Activated CD4-positive, CD25-positive, alpha-beta regulatory T cell (primary cell): ENCODE measurements at regions not wholly inside any gene's neighbourhood (a gene's known extent, or its start where the extent isn't known, plus 50 kb on each side); places are given as distances from the start of the nearest gene placed in this dataset.
A peak's percentile ranks its signal among the peaks of the same experiment; 100 is the strongest.
"Not testable (repeated sequence)": the region's sequence is repeated elsewhere in the genome, so short reads cannot be mapped to it uniquely, and the experiment has no call there.

Experiments used
- DNase-seq, 4 experiments: peaks; one replicate each; lab custom pipeline; 2025; lab: John Stamatoyannopoulos, UW

GRCh38 chr7:80018941-80019808 lies 115.5 kb upstream of the GNAI1 start:
- peak in 1 of 4 experiments; percentile 2 for DNase-seq

GRCh38 chr7:80017101-80017698 lies 117.4 kb upstream of the GNAI1 start:
- DNase-seq = no peak

DNA sequence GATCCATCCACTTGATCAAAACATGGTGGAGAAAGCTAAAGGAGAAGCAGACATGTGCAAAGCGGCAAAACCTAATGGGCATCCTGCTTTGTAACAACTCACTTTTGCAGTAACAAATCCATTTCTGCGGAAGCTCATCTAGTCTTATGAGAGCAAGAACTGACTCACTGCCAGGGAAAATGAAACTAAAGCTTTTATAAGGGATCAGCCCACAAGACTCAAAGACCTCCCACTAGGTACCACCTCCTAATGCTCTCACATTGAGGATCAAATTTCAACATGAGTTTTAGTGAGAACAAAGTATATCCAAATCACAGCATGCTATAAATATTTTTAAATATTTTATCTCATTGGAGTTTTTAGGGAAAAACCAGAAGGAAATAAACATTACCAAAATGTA lies 120.1 kb upstream of the GNAI1 start:
- DNase-seq = no peak

DNA sequence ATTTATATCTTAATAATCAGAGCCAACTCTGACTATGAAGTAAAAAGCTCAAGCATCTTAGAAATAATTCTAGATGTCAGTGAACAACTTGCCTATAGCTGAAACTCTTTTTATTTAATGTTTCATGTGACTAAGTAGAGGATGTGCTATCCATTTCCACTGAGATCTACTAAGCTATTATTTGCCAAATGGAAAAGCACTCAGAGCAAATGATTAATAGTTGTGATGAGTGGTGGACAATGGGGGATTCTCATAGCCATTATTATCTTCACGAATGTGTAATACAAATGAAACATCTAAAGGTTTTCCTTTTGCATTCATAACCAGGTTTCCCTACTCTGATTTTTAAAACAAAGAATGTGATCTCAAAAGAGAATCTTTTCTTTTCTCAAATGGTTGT lies 126.6 kb upstream of the GNAI1 start:
- no peak for DNase-seq

GRCh38 chr7:80002865-80003264 lies 131.8 kb upstream of the GNAI1 start:
- DNase-seq = no peak

GRCh38 chr7:79998363-79998762 lies 136.3 kb upstream of the GNAI1 start:
- no peak for DNase-seq

DNA sequence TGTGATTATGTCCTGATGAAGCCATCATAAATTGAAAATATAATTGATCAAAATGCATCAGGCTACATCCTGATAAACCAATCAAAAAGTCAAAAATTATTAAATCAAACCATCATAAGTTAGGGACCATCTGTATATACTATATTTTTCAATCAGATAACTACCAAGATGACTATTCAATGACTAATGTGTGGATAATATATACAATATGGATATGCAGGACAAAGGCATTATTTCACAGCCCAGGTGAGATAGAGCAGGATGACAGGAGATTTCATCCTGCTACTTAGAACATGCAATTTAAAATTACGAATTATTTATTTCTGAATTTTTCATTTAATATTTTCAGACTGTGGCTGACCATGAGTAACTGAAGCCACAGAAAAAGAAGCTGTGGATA lies 137.3 kb upstream of the GNAI1 start:
- no peak for DNase-seq

- not testable (repeated sequence) for DNase-seq
Measured at GRCh38 chr7:79995741-79996140, 138.9 kb upstream of the GNAI1 start.

GRCh38 chr7:79988653-79989052 lies 146.0 kb upstream of the GNAI1 start:
- no peak for DNase-seq

- DNase-seq = no peak
Measured at GRCh38 chr7:79984210-79984609, 150.4 kb upstream of the GNAI1 start.

DNA sequence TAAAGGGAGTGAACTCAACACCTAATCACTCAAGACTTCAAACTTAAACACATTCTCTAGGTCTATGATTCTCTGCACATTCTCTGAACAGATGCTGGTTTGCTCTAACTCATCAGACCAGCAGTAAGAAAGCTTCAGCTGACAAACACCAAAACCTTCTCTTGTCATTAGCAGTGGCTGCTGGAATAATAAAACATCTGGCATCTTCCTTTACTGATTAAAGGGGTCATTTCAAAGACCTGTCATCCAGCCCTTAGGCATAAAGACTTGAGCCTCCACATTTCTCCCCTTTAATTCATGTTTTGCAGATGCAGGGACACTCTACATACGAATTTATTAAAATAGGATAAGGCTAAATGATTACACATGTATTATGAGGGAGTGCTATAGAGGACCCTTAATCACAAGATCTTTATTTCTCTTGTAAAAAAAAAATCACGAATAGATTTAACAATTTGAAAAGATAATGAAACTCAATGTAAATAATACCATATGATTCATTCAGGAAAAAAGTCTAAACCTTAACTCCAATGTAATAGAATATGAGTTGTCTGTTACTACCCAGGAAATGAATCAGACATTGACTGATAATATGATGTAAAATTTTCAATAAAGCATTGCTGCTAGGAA lies 152.4 kb upstream of the GNAI1 start:
- DNase-seq = no peak

- DNase-seq = no peak
Measured at GRCh38 chr7:79980376-79980775, 154.3 kb upstream of the GNAI1 start.

DNA sequence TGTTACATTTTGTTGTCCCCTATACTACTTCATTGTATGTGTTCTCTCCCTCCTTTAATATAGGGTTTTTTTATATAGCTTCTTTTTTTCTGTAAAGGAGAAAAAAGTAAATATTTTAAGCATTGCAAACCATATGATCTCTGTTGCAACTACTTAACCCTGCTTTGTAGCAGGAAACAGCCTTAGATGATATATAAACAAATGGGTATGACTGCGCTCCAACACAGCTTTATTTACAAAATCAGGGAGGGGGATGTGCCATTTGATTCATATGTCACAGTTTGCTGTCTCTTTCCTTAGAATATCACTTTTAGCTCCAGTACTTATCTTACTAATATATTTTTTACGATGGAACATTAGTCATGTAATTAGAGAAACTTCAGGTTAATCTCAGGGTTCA lies 155.2 kb upstream of the GNAI1 start:
- no peak for DNase-seq

- DNase-seq = no peak
Measured at GRCh38 chr7:79977481-79977880, 157.2 kb upstream of the GNAI1 start.

GRCh38 chr7:79976711-79977020 lies 158.0 kb upstream of the GNAI1 start:
- not testable (repeated sequence) for DNase-seq

- DNase-seq = not testable (repeated sequence)
Measured at GRCh38 chr7:79975986-79976710, 158.5 kb upstream of the GNAI1 start.

GRCh38 chr7:79973455-79973854 lies 161.2 kb upstream of the GNAI1 start:
- no peak for DNase-seq

- no peak for DNase-seq
Measured at GRCh38 chr7:79971058-79971457, 163.6 kb upstream of the GNAI1 start.

GRCh38 chr7:79968894-79969293 lies 165.7 kb upstream of the GNAI1 start:
- DNase-seq = no peak

DNA sequence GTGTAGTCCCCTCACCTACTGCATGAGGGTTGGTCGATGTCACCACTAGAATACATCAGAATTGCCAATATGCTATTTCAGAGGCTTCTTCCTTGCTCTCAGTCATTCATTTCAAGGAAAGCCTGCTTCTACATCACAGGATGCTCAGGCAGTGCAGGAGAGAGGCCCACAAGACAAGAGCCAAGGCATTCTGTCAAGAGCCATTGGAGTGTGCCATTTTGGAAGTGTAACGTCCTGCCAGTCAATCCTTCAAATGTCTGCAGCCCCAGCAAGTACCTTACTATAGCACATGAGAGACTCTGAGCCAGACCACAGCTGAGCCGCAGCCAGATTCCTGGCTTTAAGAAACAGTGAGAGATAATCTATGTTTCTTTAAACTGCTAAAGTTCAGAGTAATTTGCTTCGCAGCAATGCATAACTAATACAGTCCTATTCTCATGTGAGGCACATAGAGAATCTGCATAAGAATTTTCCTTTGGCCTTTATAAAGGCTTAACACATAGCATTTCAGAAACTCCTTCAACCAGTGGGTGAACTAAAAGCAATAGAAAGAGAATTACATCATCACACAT lies 166.5 kb upstream of the GNAI1 start:
- DNase-seq = no peak

GRCh38 chr7:79965946-79966345 lies 168.7 kb upstream of the GNAI1 start:
- DNase-seq = no peak

- DNase-seq = no peak
Measured at GRCh38 chr7:79964463-79964862, 170.2 kb upstream of the GNAI1 start.
